Mesodermal cell (in vitro differentiated cells): ENCODE measurements at regions not wholly inside any gene's neighbourhood (a gene's known extent, or its start where the extent isn't known, plus 50 kb on each side); places are given as distances from the start of the nearest gene placed in this dataset.

Experiments
- H3K27ac ChIP-seq: 2 replicates; pipeline ENCODE4 v1.7.0; 2013; ENCODE audit warnings: mild to moderate bottlenecking, low read depth, low read length, moderate library complexity; ENCODE audit not compliant: severe bottlenecking
- H3K36me3 ChIP-seq: 2 replicates; pipeline ENCODE4 v1.7.1; 2013; ENCODE audit warnings: mild to moderate bottlenecking, low read length, moderate library complexity; ENCODE audit not compliant: control insufficient read depth, insufficient read depth
- H3K4me1 ChIP-seq: one replicate; pipeline ENCODE4 v1.7.1; 2013; ENCODE audit warnings: mild to moderate bottlenecking, low read length; ENCODE audit not compliant: insufficient read depth, control insufficient read depth, poor library complexity, severe bottlenecking
- H3K4me3 ChIP-seq: 2 replicates; pipeline ENCODE4 v1.7.0; 2013; ENCODE audit warnings: low read length, control low read depth, mild to moderate bottlenecking; ENCODE audit not compliant: insufficient read depth, poor library complexity, severe bottlenecking; ENCODE audit errors: extremely low read depth
- H3K9me3 ChIP-seq: 2 replicates; pipeline ENCODE4 v1.7.1; 2013; ENCODE audit warnings: mild to moderate bottlenecking, low read length, moderate library complexity; ENCODE audit not compliant: control insufficient read depth
- WGBS, 2 experiments: methylation state at CpG; one replicate each; pipeline ENCODE4 v1.1.5; 2013; ENCODE audit warnings: missing lambda C conversion rate in 2 of 2; ENCODE audit not compliant: insufficient coverage in 2 of 2; 5-methylcytosine and 5-hydroxymethylcytosine counted together

DNA sequence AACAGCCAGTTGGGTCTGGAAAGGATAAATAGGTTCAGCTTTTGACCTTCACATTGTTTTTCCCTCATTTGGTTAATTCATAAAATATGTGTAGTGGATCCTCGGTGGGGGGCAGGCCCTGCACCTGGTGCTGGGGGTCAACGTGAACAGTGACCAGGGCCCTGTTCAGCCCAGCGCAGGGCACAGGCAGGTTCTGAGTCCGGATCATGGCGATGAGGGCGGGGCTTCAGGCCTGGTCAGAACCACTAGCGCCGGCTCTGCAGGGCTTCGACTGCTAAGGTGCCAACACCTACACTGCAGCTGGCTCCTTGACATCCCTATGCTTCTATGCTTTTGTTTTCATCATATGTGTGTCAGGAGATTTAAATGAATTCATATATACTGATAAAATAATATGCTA is 177.7 kb downstream of the CXCL12 start:
- WGBS, 2 experiments: 86 to 92% methylated on average over 4 to 5 of the region's 9 CpGs
- Histone ChIP-seq H3K27ac (no peak overlapping the region), H3K4me3 (no peak overlapping the region), H3K36me3 (no peaks in the 10 kb centered on the region), H3K4me1 (no peaks in the 10 kb centered on the region), H3K9me3 (no peaks in the 10 kb centered on the region)

DNA sequence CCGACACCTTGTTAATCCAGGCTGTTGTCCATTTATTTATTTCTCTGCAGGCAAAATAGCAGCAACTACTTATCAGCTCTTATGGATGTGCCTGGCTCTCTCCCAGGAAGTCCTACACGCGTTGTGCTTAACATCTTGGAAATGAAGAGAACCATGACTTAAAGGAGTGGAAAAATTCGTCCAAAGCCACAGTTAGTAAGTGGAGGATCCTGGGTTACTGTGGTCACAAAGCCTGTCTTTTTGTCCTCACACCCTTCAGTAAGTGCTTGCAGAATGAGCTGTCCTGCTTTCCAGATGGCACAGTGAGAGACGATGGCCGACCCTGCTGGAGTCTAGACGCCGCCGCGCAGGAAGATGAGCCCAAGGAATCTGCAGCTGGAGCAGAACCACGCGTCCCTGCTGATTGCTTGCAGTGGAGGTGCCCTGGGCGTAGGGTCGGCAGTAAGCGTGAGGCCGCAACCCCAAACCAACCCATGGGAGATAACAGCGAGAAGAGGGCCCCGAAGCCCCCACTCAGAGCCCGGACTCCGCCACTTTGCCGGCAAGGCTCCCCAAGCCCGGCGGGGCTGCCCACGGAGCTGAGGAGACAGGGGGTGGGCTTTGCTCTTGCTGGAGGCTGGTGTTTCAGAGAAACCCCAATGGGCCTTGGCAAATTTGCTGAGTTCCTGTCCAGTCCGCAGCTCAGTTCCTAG is 178.6 kb downstream of the CXCL12 start:
- Histone ChIP-seq H3K9me3 (no peaks in the 10 kb centered on the region), H3K36me3 (no peaks in the 10 kb centered on the region), H3K4me3 (no peak overlapping the region), H3K4me1 (no peaks in the 10 kb centered on the region), H3K27ac (no peak overlapping the region)
- 92 to 94% methylated on average over 19 to 20 of the region's 25 CpGs for WGBS, 2 experiments

GRCh38 chr10:44205067-44205466 is 179.8 kb downstream of the CXCL12 start:
- H3K27ac ChIP-seq: no peak overlapping the region
- WGBS, 2 experiments: 37 to 48% methylated on average over 3 of the region's 3 CpGs
- H3K36me3 ChIP-seq: no peaks in the 10 kb centered on the region
- H3K4me3 ChIP-seq: no peak overlapping the region
- no peaks in the 10 kb centered on the region for H3K4me1 ChIP-seq
- H3K9me3 ChIP-seq: no peaks in the 10 kb centered on the region

DNA sequence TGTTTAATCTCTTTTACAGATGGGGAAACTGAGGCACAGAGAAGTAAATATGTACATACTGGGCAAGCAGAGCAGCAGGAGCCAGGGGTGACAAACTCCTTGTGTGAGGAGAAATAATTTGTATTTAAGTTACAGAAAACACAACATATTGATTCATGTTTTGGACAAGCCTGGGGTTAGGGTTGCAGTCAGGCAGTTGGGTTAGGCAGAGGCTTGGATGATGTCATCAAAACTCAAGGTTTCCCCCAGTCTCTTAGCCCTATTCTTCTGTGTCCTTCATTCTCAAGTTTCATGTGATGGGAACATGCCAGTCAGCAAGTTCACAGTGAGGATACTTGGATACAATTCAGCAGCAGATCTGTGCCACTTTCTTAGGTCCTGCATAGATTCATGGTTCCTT is 181.4 kb downstream of the CXCL12 start:
- H3K9me3 ChIP-seq: no peaks in the 10 kb centered on the region
- no peak overlapping the region for H3K4me3 ChIP-seq
- H3K36me3 ChIP-seq: no peaks in the 10 kb centered on the region
- H3K27ac ChIP-seq: no peak overlapping the region
- no peaks in the 10 kb centered on the region for H3K4me1 ChIP-seq

- no peak overlapping the region for H3K4me3 ChIP-seq
- no peaks in the 10 kb centered on the region for H3K9me3 ChIP-seq
- 69 to 87% methylated on average over 3 of the region's 4 CpGs for WGBS, 2 experiments
- no peak overlapping the region for H3K27ac ChIP-seq
- no peaks in the 10 kb centered on the region for H3K36me3 ChIP-seq
- H3K4me1 ChIP-seq: no peaks in the 10 kb centered on the region
These were observed 181.9 kb downstream of the CXCL12 start for GRCh38 chr10:44202952-44203351.

GRCh38 chr10:44201656-44202055 is 183.2 kb downstream of the CXCL12 start:
- H3K27ac ChIP-seq: no peak overlapping the region
- no peaks in the 10 kb centered on the region for H3K4me1 ChIP-seq
- H3K4me3 ChIP-seq: no peak overlapping the region
- 83 to 86% methylated on average over 1 to 2 of the region's 2 CpGs for WGBS, 2 experiments
- no peaks in the 10 kb centered on the region for H3K36me3 ChIP-seq
- H3K9me3 ChIP-seq: no peaks in the 10 kb centered on the region

DNA sequence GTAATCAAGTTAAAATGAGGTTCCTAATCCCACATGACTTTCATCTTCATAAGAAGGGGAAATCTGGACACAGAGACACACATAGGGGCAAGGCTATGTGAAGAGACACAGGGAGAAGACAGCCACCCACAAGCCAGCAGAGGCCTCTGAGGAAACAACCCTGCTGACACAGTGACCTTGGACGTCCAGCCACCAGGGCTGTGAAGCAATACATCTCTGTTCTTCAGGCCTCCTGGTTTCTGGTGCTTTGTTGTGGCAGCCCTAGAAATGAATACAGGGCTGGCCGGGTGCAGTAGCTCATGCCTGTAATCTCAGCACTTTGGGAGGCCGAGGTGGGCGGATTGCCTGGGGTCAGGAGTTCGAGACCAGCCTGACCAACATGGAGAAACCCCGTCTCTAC is 183.9 kb downstream of the CXCL12 start:
- no peaks in the 10 kb centered on the region for H3K4me1 ChIP-seq
- no peak overlapping the region for H3K4me3 ChIP-seq
- H3K36me3 ChIP-seq: no peaks in the 10 kb centered on the region
- no peaks in the 10 kb centered on the region for H3K9me3 ChIP-seq
- H3K27ac ChIP-seq: no peak overlapping the region
- 78 to 87% methylated on average over 5 to 6 of the region's 6 CpGs for WGBS, 2 experiments

DNA sequence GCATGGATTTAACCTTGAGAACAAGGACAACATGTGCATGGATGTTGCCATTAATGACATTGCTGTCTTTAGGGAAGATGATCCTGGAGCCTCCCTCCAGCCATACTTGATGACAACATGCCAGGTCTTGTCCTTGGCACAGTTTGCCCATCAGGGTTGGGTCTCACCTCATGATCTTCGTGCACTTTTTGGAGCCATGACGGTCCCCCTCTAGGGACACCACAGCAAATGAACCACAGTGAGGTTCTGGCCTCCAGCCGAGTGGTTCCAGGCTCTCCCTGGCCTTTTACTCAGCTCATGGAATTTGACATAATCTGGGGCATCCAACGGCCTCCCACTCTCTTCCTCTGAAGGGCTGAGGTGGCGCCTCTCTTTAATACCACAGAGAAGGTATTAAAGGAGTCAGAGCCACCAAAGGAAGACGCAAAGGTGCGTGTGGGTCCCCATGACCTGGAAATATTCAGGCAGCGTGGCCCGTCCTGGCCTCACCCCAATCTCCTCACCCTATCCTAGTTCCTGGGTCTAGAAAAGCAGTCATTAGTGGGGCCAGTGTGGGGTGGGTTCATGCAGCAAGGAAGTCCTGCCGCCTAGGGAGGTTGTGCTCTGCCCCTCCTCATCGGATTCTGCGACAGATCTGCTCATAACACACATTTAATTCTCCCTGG is 184.8 kb downstream of the CXCL12 start:
- 88 to 97% methylated on average over 7 of the region's 12 CpGs for WGBS, 2 experiments
- H3K27ac ChIP-seq: no peak overlapping the region

GRCh38 chr10:44199267-44199666 is 185.6 kb downstream of the CXCL12 start:
- 82 to 83% methylated on average over 3 of the region's 3 CpGs for WGBS, 2 experiments
- Histone ChIP-seq H3K4me3 (no peak overlapping the region), H3K27ac (no peak overlapping the region), H3K9me3 (no peaks in the 10 kb centered on the region), H3K4me1 (peaks cover 11% of the 10 kb centered on the region), H3K36me3 (no peaks in the 10 kb centered on the region)

More for the DNA sequence above, 184.8 kb downstream of the CXCL12 start:
- H3K36me3 ChIP-seq: no peaks in the 10 kb centered on the region
- no peaks in the 10 kb centered on the region for H3K9me3 ChIP-seq
- H3K4me1 ChIP-seq: peaks cover 5% of the 10 kb centered on the region
- H3K4me3 ChIP-seq: no peak overlapping the region

GRCh38 chr10:44198780-44199097 is 186.2 kb downstream of the CXCL12 start:
- 100% methylated on average over 2 to 3 of the region's 4 CpGs for WGBS, 2 experiments
- Histone ChIP-seq H3K9me3 (no peaks in the 10 kb centered on the region), H3K27ac (no peak overlapping the region), H3K36me3 (no peaks in the 10 kb centered on the region), H3K4me1 (peaks cover 11% of the 10 kb centered on the region), H3K4me3 (no peak overlapping the region)

- Histone ChIP-seq H3K4me3 (no peak overlapping the region), H3K36me3 (no peaks in the 10 kb centered on the region), H3K27ac (no peak overlapping the region), H3K4me1 (peaks cover 11% of the 10 kb centered on the region), H3K9me3 (no peaks in the 10 kb centered on the region)
- WGBS, 2 experiments: 78 to 93% methylated on average over 2 to 3 of the region's 4 CpGs
These were observed 186.7 kb downstream of the CXCL12 start for GRCh38 chr10:44198096-44198779.
